CD4-positive, alpha-beta T cell treated with Interleukin-17A for 1 hour (primary cell): ENCODE measurements at regions not wholly inside any gene's neighbourhood (a gene's known extent, or its start where the extent isn't known, plus 50 kb on each side); places are given as distances from the start of the nearest gene placed in this dataset.
"Not testable (repeated sequence)": the region's sequence is repeated elsewhere in the genome, so short reads cannot be mapped to it uniquely, and the experiment has no call there.

ENCODE experiments used
- DNase-seq: peaks from one replicate; pipeline ENCODE4 v3.0.0-alpha.2; 2020

GRCh38 chr2:59366288-59366687, 1125.2 kb upstream of the FANCL start:
- DNase-seq, result no peak

- DNase-seq, result no peak
Observed at GRCh38 chr2:59354498-59354897, 1113.4 kb upstream of the FANCL start.

GRCh38 chr2:59353306-59353921, 1112.3 kb upstream of the FANCL start:
- DNase-seq, result no peak

- no peak for DNase-seq
Observed at GRCh38 chr2:59342166-59342565, 1101.0 kb upstream of the FANCL start.

GRCh38 chr2:59339837-59340207, 1098.7 kb upstream of the FANCL start:
- no peak for DNase-seq

GRCh38 chr2:59339121-59339836, 1098.2 kb upstream of the FANCL start:
- no peak for DNase-seq

GRCh38 chr2:59333007-59333406, 1091.9 kb upstream of the FANCL start:
- no peak for DNase-seq

- not testable (repeated sequence) for DNase-seq
Observed at GRCh38 chr2:59326581-59327365, 1085.6 kb upstream of the FANCL start.

GRCh38 chr2:59322870-59323269, 1081.7 kb upstream of the FANCL start:
- no peak for DNase-seq

- no peak for DNase-seq
Observed at GRCh38 chr2:59322005-59322404, 1080.9 kb upstream of the FANCL start.

GRCh38 chr2:59314031-59314766, 1073.1 kb upstream of the FANCL start:
- DNase-seq, result no peak

GRCh38 chr2:59312967-59313940, 1072.1 kb upstream of the FANCL start:
- no peak for DNase-seq

- DNase-seq, result no peak
Observed at GRCh38 chr2:59312029-59312428, 1070.9 kb upstream of the FANCL start.

- DNase-seq, result no peak
Observed at GRCh38 chr2:59308108-59308507, 1067.0 kb upstream of the FANCL start.

- DNase-seq, result no peak
Observed at GRCh38 chr2:59307196-59307595, 1066.1 kb upstream of the FANCL start.

GRCh38 chr2:59303272-59303671, 1062.1 kb upstream of the FANCL start:
- no peak for DNase-seq

- no peak for DNase-seq
Observed at GRCh38 chr2:59302683-59303082, 1061.6 kb upstream of the FANCL start.

GRCh38 chr2:59301466-59302402, 1060.6 kb upstream of the FANCL start:
- peak; percentile 35 for DNase-seq

- DNase-seq, result no peak
Observed at GRCh38 chr2:59297816-59298215, 1056.7 kb upstream of the FANCL start.

- no peak for DNase-seq
Observed at GRCh38 chr2:59296279-59296678, 1055.2 kb upstream of the FANCL start.
